ENCODE measurements at regions not wholly inside any gene's neighbourhood (a gene's known extent, or its start where the extent isn't known, plus 50 kb on each side); places are given as distances from the start of the nearest gene placed in this dataset.

GRCh38 chr5:89301321-89302025 lies 418.5 kb upstream of the MEF2C start:
- DNase-seq (ENCODE audit: low read depth), result no peak

GRCh38 chr5:89300426-89300970 lies 417.5 kb upstream of the MEF2C start:
- no peak for DNase-seq (ENCODE audit: low read depth)

GRCh38 chr5:89299998-89300397 lies 417.0 kb upstream of the MEF2C start:
- no peak for DNase-seq (ENCODE audit: low read depth)

GRCh38 chr5:89297066-89297465 lies 414.1 kb upstream of the MEF2C start:
- no peak for DNase-seq (ENCODE audit: low read depth)

GRCh38 chr5:89293810-89294209 lies 410.8 kb upstream of the MEF2C start:
- DNase-seq (ENCODE audit: low read depth), result no peak

- no peak for DNase-seq (ENCODE audit: low read depth)
Observed at GRCh38 chr5:89292487-89292886, 409.5 kb upstream of the MEF2C start.

- no peak for DNase-seq (ENCODE audit: low read depth)
Observed at GRCh38 chr5:89289604-89290003, 406.6 kb upstream of the MEF2C start.

- no peak for DNase-seq (ENCODE audit: low read depth)
Observed at GRCh38 chr5:89287964-89288363, 405.0 kb upstream of the MEF2C start.

GRCh38 chr5:89286320-89286719 lies 403.3 kb upstream of the MEF2C start:
- no peak for DNase-seq (ENCODE audit: low read depth)

- no peak for DNase-seq (ENCODE audit: low read depth)
Observed at GRCh38 chr5:89283728-89284493, 400.9 kb upstream of the MEF2C start.

GRCh38 chr5:89282554-89283510 lies 399.8 kb upstream of the MEF2C start:
- DNase-seq (ENCODE audit: low read depth), result no peak

GRCh38 chr5:89281766-89282553 lies 399.0 kb upstream of the MEF2C start:
- no peak for DNase-seq (ENCODE audit: low read depth)

- DNase-seq (ENCODE audit: low read depth), result no peak
Observed at GRCh38 chr5:89281211-89281610, 398.2 kb upstream of the MEF2C start.

- no peak for DNase-seq (ENCODE audit: low read depth)
Observed at GRCh38 chr5:89280103-89281037, 397.4 kb upstream of the MEF2C start.

GRCh38 chr5:89279391-89280036 lies 396.5 kb upstream of the MEF2C start:
- DNase-seq (ENCODE audit: low read depth), result no peak

- DNase-seq (ENCODE audit: low read depth), result no peak
Observed at GRCh38 chr5:89277816-89278215, 394.8 kb upstream of the MEF2C start.

- DNase-seq (ENCODE audit: low read depth), result no peak
Observed at GRCh38 chr5:89276566-89277305, 393.8 kb upstream of the MEF2C start.

- no peak for DNase-seq (ENCODE audit: low read depth)
Observed at GRCh38 chr5:89275066-89275855, 392.3 kb upstream of the MEF2C start.

Data from activated gamma-delta T cell treated with anti-CD3 and anti-CD28 coated beads, Interleukin-2, amount 50 U/mL, for 16 hours (primary cell).